ENCODE measurements at regions not wholly inside any gene's neighbourhood (a gene's known extent, or its start where the extent isn't known, plus 50 kb on each side); places are given as distances from the start of the nearest gene placed in this dataset.

- H4K20me1 ChIP-seq (ENCODE audit: insufficient read depth) = no peaks in the 10 kb centered on the region
- no peak overlapping the region for H3K27ac ChIP-seq (ENCODE audit: low read length)
- TF ChIP-seq SMC3 (conservative IDR thresholded peaks at IDR 0.05; ENCODE audit: poor library complexity) (no peak), EZH2 (IDR thresholded peaks at IDR 0.05; ENCODE audit: borderline replicate concordance, insufficient read depth, low read length, poor library complexity, severe bottlenecking) (no peak), REST (IDR thresholded peaks at IDR 0.05; ENCODE audit: borderline replicate concordance) (no peak)
- H2AFZ ChIP-seq (ENCODE audit: low read depth, low read length) = no peak overlapping the region
- no peaks in the 10 kb centered on the region for H3K27me3 ChIP-seq (ENCODE audit: insufficient read depth, low read depth, low read length)
- no peak overlapping the region for H3K4me3 ChIP-seq (ENCODE audit: low read length)
- H3K79me2 ChIP-seq (replicated peaks; ENCODE audit: insufficient read depth, low read length) = no peaks in the 10 kb centered on the region
- H3K9me2 ChIP-seq (ENCODE audit: insufficient read depth, low read length) = no peaks in the 10 kb centered on the region
- H3K9me3 ChIP-seq (ENCODE audit: low read length) = no peaks in the 10 kb centered on the region
- H3K36me3 ChIP-seq (ENCODE audit: insufficient read depth, low read length) = no peaks in the 10 kb centered on the region
- no peak overlapping the region for H3K9ac ChIP-seq (ENCODE audit: low read length)
- no peak overlapping the region for H3K4me2 ChIP-seq (ENCODE audit: low read length)
- no peaks in the 10 kb centered on the region for H3F3A ChIP-seq (ENCODE audit: insufficient read depth, low read length, poor library complexity, severe bottlenecking)
These were observed 266.0 kb upstream of the CNTNAP2 start for GRCh38 chr7:145850636-145851035.

GRCh38 chr7:145848691-145849090, 267.9 kb upstream of the CNTNAP2 start:
- Histone ChIP-seq H3K4me3 (ENCODE audit: low read length) (no peak overlapping the region), H4K20me1 (ENCODE audit: insufficient read depth) (no peaks in the 10 kb centered on the region), H3K36me3 (ENCODE audit: insufficient read depth, low read length) (no peaks in the 10 kb centered on the region), H3K9ac (ENCODE audit: low read length) (no peak overlapping the region), H2AFZ (ENCODE audit: low read depth, low read length) (no peak overlapping the region), H3K79me2 (replicated peaks; ENCODE audit: insufficient read depth, low read length) (no peaks in the 10 kb centered on the region), H3F3A (ENCODE audit: insufficient read depth, low read length, poor library complexity, severe bottlenecking) (no peaks in the 10 kb centered on the region), H3K9me2 (ENCODE audit: insufficient read depth, low read length) (no peaks in the 10 kb centered on the region), H3K27me3 (ENCODE audit: insufficient read depth, low read depth, low read length) (no peaks in the 10 kb centered on the region), H3K9me3 (ENCODE audit: low read length) (no peaks in the 10 kb centered on the region), H3K27ac (ENCODE audit: low read length) (no peak overlapping the region), H3K4me2 (ENCODE audit: low read length) (no peak overlapping the region)
- TF ChIP-seq SMC3 (conservative IDR thresholded peaks at IDR 0.05; ENCODE audit: poor library complexity) = no peak
- TF ChIP-seq EZH2 (IDR thresholded peaks at IDR 0.05; ENCODE audit: borderline replicate concordance, insufficient read depth, low read length, poor library complexity, severe bottlenecking) = no peak
- no peak for TF ChIP-seq TAF1 (IDR thresholded peaks at IDR 0.05; ENCODE audit: low read depth)
- TF ChIP-seq MXI1 (conservative IDR thresholded peaks at IDR 0.05; ENCODE audit: poor library complexity, severe bottlenecking) = no peak
- TF ChIP-seq EP300 (conservative IDR thresholded peaks at IDR 0.05; ENCODE audit: poor library complexity, severe bottlenecking) = no peak
- no peak for TF ChIP-seq POLR2AphosphoS5 (IDR thresholded peaks at IDR 0.05)
- no peak for TF ChIP-seq REST (IDR thresholded peaks at IDR 0.05; ENCODE audit: borderline replicate concordance)
- TF ChIP-seq CTCF (IDR thresholded peaks at IDR 0.05; ENCODE audit: poor library complexity, severe bottlenecking) = no peak
- TF ChIP-seq RAD21 (conservative IDR thresholded peaks at IDR 0.05) = no peak

Data from neural cell (in vitro differentiated cells).